NCI-H2029 treated with DMSO at 0.1 percent for 48 hours (cell line): ENCODE measurements at regions not wholly inside any gene's neighbourhood (a gene's known extent, or its start where the extent isn't known, plus 50 kb on each side); places are given as distances from the start of the nearest gene placed in this dataset.
"Not testable (repeated sequence)": the region's sequence is repeated elsewhere in the genome, so short reads cannot be mapped to it uniquely, and the experiment has no call there.

Experiments used
- DNase-seq: peaks from one replicate; lab custom pipeline; 2025; lab: John Stamatoyannopoulos, UW

- no peak for DNase-seq
Observed at GRCh38 chr13:111587249-111587648, 266.8 kb downstream of the TEX29 start.

- DNase-seq, result no peak
Observed at GRCh38 chr13:111589321-111589720, 268.9 kb downstream of the TEX29 start.

GRCh38 chr13:111589992-111590391, 269.6 kb downstream of the TEX29 start:
- DNase-seq, result no peak

GRCh38 chr13:111590796-111591195, 270.4 kb downstream of the TEX29 start:
- DNase-seq, result peak; percentile 59

- not testable (repeated sequence) for DNase-seq
Observed at GRCh38 chr13:111593490-111593889, 273.0 kb downstream of the TEX29 start.

GRCh38 chr13:111594606-111595005, 274.2 kb downstream of the TEX29 start:
- DNase-seq, result no peak

GRCh38 chr13:111595276-111595675, 274.8 kb downstream of the TEX29 start:
- no peak for DNase-seq

- no peak for DNase-seq
Observed at GRCh38 chr13:111595791-111596190, 275.3 kb downstream of the TEX29 start.

GRCh38 chr13:111597191-111597611, 276.8 kb downstream of the TEX29 start:
- no peak for DNase-seq

- DNase-seq, result no peak
Observed at GRCh38 chr13:111597618-111598017, 277.2 kb downstream of the TEX29 start.

GRCh38 chr13:111598747-111599146, 278.3 kb downstream of the TEX29 start:
- peak; percentile 50 for DNase-seq

- no peak for DNase-seq
Observed at GRCh38 chr13:111599791-111600190, 279.3 kb downstream of the TEX29 start.

- no peak for DNase-seq
Observed at GRCh38 chr13:111602874-111603273, 282.4 kb downstream of the TEX29 start.

GRCh38 chr13:111604097-111604496, 283.7 kb downstream of the TEX29 start:
- DNase-seq, result no peak

- DNase-seq, result no peak
Observed at GRCh38 chr13:111608556-111608955, 288.1 kb downstream of the TEX29 start.

GRCh38 chr13:111609631-111610030, 289.2 kb downstream of the TEX29 start:
- no peak for DNase-seq

GRCh38 chr13:111610081-111610480, 289.6 kb downstream of the TEX29 start:
- DNase-seq, result peak; percentile 55

GRCh38 chr13:111610879-111611278, 290.4 kb downstream of the TEX29 start:
- no peak for DNase-seq

GRCh38 chr13:111611651-111612050, 291.2 kb downstream of the TEX29 start:
- no peak for DNase-seq

GRCh38 chr13:111612886-111613285, 292.4 kb downstream of the TEX29 start:
- no peak for DNase-seq

- no peak for DNase-seq
Observed at GRCh38 chr13:111614009-111614408, 293.6 kb downstream of the TEX29 start.

- no peak for DNase-seq
Observed at GRCh38 chr13:111614613-111615012, 294.2 kb downstream of the TEX29 start.

- DNase-seq, result no peak
Observed at GRCh38 chr13:111616203-111616602, 295.8 kb downstream of the TEX29 start.

GRCh38 chr13:111620166-111620565, 299.7 kb downstream of the TEX29 start:
- no peak for DNase-seq

- DNase-seq, result no peak
Observed at GRCh38 chr13:111620586-111620985, 300.1 kb downstream of the TEX29 start.
